ENCODE measurements at regions not wholly inside any gene's neighbourhood (a gene's known extent, or its start where the extent isn't known, plus 50 kb on each side); places are given as distances from the start of the nearest gene placed in this dataset.

- TF ChIP-seq CTCF (IDR thresholded peaks at IDR 0.05) (no peak), POLR2AphosphoS5 (IDR thresholded peaks at IDR 0.05) (no peak), POLR2A (IDR thresholded peaks at IDR 0.05; ENCODE audit: low read depth) (no peak)
Measured at GRCh38 chr13:24007979-24008620, 110.8 kb upstream of the C1QTNF9B start.

Data from esophagus muscularis mucosa (tissue), 3 donors.